NCI-H1105 (cell line): ENCODE measurements at regions not wholly inside any gene's neighbourhood (a gene's known extent, or its start where the extent isn't known, plus 50 kb on each side); places are given as distances from the start of the nearest gene placed in this dataset.

Experiments
- DNase-seq: peaks from one replicate; lab custom pipeline; 2025; lab: John Stamatoyannopoulos, UW

DNA sequence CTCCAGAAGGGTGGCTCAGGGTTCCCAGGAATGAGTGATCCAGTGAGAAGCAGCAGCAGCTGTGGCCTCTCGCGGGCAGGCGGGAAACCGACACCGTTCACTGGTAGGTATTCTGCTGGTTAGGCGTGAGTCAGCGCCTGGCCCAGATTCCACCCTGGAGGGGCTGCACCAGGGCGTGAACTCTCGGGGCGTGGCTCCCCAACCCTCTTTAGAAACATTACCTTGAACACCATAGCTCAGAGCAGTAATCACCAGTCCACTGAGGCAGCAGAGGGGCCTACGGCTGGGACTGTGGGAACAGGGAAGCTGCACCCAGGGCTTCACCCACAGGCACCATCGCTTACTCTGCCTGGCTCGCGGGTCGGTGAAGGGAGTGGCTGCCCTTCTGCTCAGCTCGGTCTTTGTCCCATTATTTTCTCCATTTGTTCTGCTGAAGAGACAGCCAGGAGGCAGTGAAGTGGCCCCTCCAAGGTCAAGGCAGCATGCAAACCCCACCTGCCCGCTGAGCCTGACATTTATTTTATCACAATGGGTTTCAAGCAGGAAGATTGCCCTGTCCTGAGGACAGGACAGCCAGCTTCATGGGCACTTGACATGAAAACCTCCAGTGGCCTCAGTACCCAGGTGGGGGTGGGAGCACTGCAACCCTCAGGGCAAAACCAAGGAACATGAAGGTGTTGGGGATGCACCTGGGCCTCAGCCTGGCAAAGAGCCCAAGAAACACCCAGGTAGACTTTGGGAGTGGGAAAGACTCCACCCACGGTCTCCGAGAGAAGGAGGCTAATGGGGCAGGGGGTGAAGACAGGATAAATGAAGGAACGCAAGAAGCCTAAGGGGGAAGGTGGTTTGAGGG lies 51.0 kb upstream of the CD93 start:
- no peak for DNase-seq

DNA sequence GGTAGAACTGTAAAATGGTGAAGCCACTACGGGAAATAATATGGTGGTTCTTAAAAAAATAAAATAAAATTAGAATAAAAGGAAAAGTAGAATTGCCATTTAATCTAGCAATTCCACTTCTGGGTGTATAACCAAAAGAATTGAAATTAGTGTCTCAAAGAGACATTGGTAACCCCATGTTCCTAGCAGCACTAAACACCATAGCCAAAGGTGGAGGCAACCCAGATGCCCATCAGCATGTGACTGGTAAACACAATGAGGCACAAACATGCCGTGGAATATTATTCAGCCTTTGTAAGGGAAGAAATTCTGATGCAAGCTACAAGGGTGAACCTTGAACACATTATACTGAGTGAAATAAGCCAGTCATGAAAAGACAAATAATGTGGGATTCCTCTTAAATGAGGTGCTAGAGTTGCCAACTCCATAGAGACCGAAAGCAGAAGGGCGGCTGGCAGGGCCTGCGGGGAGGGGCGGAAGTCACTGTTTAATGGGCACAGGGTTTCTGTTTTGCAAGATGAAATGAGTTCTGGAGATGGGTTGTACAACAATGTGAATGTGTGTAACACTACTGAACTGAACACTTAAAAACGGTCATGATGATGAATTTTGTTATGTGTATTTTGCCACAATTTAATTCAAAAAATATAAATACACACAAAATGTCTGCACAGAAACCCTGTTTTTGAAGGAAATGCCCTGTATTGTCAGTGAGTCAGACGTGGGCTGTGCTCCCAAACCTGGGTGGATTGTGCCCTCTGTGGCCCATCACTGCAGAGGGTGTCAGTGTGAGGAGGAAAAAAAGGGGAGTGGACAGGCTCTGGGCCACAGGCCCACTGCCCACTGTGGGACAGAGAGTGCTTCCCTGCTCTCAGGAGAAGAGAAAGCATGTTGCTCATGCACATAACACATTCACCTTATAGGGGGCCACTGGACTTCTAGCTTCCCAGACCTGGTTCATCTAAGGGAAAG lies 49.6 kb upstream of the CD93 start:
- DNase-seq, result no peak
